HEK293 (cell line): ENCODE measurements at regions not wholly inside any gene's neighbourhood (a gene's known extent, or its start where the extent isn't known, plus 50 kb on each side); places are given as distances from the start of the nearest gene placed in this dataset.

Source experiments
- CTCF ChIA-PET: fragments of 350-600 bp; formaldehyde crosslinking; extraction: SDS; loops from one replicate; lab custom pipeline; 2021; ENCODE audit warnings: antibody characterized with exemption; lab: Yijun Ruan, JAX
- POLR2A ChIA-PET: fragments of 300-600 bp; formaldehyde crosslinking; extraction: SDS; loops from one replicate; lab custom pipeline; 2020; ENCODE audit warnings: antibody characterized with exemption, inconsistent platforms; lab: Yijun Ruan, JAX
- H3K27ac ChIP-seq: fragments of 200-500 bp; sonication (Bioruptor generic); 2 replicates; pipeline ENCODE4 v1.5.1; 2014; ENCODE audit warnings: low read depth, low read length, control low read depth, inconsistent platforms; ENCODE audit errors: extremely low read depth
- H3K36me3 ChIP-seq, 2 experiments: fragments of 200-500 bp in 1 of 2; sonication (Bioruptor generic) in 1 of 2; 1 replicate in 1 of 2; 2 replicates in 1 of 2; pipeline ENCODE4 v1.5.1; 2014 to 2017; ENCODE audit warnings: inconsistent platforms in 2 of 2, low read length in 2 of 2; ENCODE audit not compliant: control insufficient read depth in 2 of 2, insufficient read depth in 1 of 2
- H3K4me1 ChIP-seq: fragments of 200-500 bp; sonication (Bioruptor generic); 2 replicates; pipeline ENCODE4 v1.5.1; 2014; ENCODE audit warnings: mild to moderate bottlenecking, low read length, inconsistent platforms; ENCODE audit not compliant: control insufficient read depth, insufficient read depth
- H3K4me3 ChIP-seq: 2 replicates; pipeline ENCODE4 v1.5.1; 2011; ENCODE audit warnings: low read depth, mild to moderate bottlenecking, control low read depth, low read length, moderate library complexity
- H3K9me3 ChIP-seq: fragments of 200-500 bp; sonication (Bioruptor generic); 2 replicates; pipeline ENCODE4 v1.5.1; 2014; ENCODE audit warnings: low read depth, low read length, inconsistent platforms; ENCODE audit not compliant: control insufficient read depth, insufficient read depth
- GLIS2 ChIP-seq: fragments of 450-650 bp; formaldehyde crosslinking; IDR thresholded peaks from 2 replicates; pipeline ENCODE4 v1.5.1; 2016; ENCODE audit warnings: missing biosample characterization, missing genetic modification characterization
- KLF1 ChIP-seq: fragments of 450-650 bp; formaldehyde crosslinking; IDR thresholded peaks from 2 replicates; pipeline ENCODE4 v1.5.1; 2016; ENCODE audit warnings: missing biosample characterization, missing genetic modification characterization
- KLF8 ChIP-seq: fragments of 450-650 bp; formaldehyde crosslinking; IDR thresholded peaks from 2 replicates; pipeline ENCODE4 v1.5.1; 2016; ENCODE audit warnings: missing biosample characterization, missing genetic modification characterization
- REPIN1 ChIP-seq: fragments of 450-650 bp; formaldehyde crosslinking; IDR thresholded peaks from 2 replicates; pipeline ENCODE4 v1.5.1; 2017; ENCODE audit warnings: missing biosample characterization, missing genetic modification characterization, low read depth
- SP3 ChIP-seq: fragments of 450-650 bp; formaldehyde crosslinking; IDR thresholded peaks from 2 replicates; pipeline ENCODE4 v1.5.1; 2016; ENCODE audit warnings: missing biosample characterization, missing genetic modification characterization
- TRIM28 ChIP-seq: IDR thresholded peaks from 2 replicates; pipeline ENCODE4 v1.6.1; 2011; ENCODE audit warnings: low read length, control low read depth, borderline replicate concordance
- ZBTB17 ChIP-seq: fragments of 450-650 bp; formaldehyde crosslinking; IDR thresholded peaks from 2 replicates; pipeline ENCODE4 v1.5.1; 2016; ENCODE audit warnings: missing biosample characterization, missing genetic modification characterization
- ZNF266 ChIP-seq: fragments of 450-650 bp; formaldehyde crosslinking; IDR thresholded peaks from 2 replicates; pipeline ENCODE4 v1.5.1; 2016; ENCODE audit warnings: missing biosample characterization, missing genetic modification characterization, low read depth
- ZNF530 ChIP-seq: fragments of 450-650 bp; formaldehyde crosslinking; IDR thresholded peaks from 2 replicates; pipeline ENCODE4 v1.5.1; 2016; ENCODE audit warnings: low read depth, missing biosample characterization, missing genetic modification characterization
- ZNF544 ChIP-seq: fragments of 450-650 bp; formaldehyde crosslinking; IDR thresholded peaks from 2 replicates; pipeline ENCODE4 v1.5.0; 2017; ENCODE audit warnings: missing biosample characterization, missing genetic modification characterization
- ZNF549 ChIP-seq: fragments of 450-650 bp; IDR thresholded peaks from 2 replicates; pipeline ENCODE4 v1.5.1; 2018; ENCODE audit warnings: missing biosample characterization, missing genetic modification characterization, mild to moderate bottlenecking, inconsistent platforms, moderate library complexity
- ZNF677 ChIP-seq: fragments of 450-650 bp; IDR thresholded peaks from 2 replicates; pipeline ENCODE4 v1.5.0; 2018; ENCODE audit warnings: missing biosample characterization, mild to moderate bottlenecking, missing genetic modification characterization, moderate library complexity
- TF ChIP-seq, protein P1 (sequence below): fragments of 450-650 bp; formaldehyde crosslinking; IDR thresholded peaks from 2 replicates; pipeline ENCODE4 v1.5.1; 2017; ENCODE audit warnings: missing biosample characterization, missing genetic modification characterization
- TF ChIP-seq, protein P2 (sequence below): fragments of 450-650 bp; IDR thresholded peaks from 2 replicates; pipeline ENCODE4 v1.5.1; 2018; ENCODE audit warnings: missing biosample characterization, mild to moderate bottlenecking, missing genetic modification characterization
- TF ChIP-seq, protein P3 (sequence below): fragments of 450-650 bp; formaldehyde crosslinking; IDR thresholded peaks from 2 replicates; pipeline ENCODE4 v1.5.1; 2016; ENCODE audit warnings: missing biosample characterization, missing genetic modification characterization
- TF ChIP-seq, protein P4 (sequence below): fragments of 450-650 bp; formaldehyde crosslinking; IDR thresholded peaks from 2 replicates; pipeline ENCODE4 v1.5.1; 2016; ENCODE audit warnings: missing biosample characterization, missing genetic modification characterization

DNA sequence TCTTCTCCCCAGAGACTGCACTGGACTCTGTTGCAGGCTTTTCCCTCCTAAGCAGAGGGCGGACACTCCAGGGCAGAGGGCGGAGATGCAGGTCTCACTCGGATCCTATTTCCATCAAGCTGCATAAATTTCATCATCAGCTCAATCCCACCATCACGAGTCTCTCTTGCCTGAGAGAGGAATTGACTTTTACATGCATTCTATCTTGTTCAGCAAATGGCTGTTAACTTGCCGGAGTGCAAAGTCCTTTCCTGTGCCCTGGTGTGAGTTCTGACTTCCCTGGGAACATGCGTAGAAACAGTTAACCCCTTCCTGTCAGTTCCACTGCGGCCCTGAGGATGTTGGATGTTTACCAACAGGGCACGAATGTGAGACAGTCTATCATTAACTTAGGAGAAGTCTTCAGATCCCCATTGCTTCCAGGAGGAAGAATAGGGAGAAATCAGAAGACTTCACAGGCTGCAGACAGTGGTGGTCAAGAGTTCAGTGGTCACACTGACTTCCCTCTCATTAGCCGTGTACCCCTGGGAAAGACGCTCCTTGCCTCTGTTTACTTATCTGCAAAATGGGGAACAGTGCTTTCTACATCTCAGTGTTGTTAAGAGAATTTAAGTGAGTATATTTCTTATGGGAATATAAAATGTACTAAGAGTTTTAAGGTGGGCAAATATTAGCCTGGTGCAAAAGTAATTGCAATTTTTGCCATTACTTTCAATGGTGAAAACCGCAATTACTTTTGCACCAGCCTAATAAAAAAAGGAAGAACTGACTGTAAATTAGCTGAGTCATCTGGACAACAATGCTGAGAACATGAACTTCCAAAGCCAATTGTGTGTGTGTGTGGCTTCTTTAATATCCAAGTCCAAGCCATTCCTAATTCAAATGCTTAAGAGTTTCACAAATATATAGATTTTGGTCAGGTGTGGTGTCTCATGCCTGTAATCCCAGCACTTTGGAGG is 248.0 kb downstream of the DRD1 start:
- POLR2A ChIA-PET, result no interaction called here
- Histone ChIP-seq H3K9me3 (no peaks in the 10 kb centered on the region; the same call in 1 of the 2 replicates), H3K27ac (no peak overlapping the region), H3K36me3 (no peaks in the 10 kb centered on the region), H3K4me3 (no peak overlapping the region), H3K4me1 (peaks cover 3% of the 10 kb centered on the region; the same call in 1 of the 2 replicates)
- CTCF ChIA-PET, result interaction anchor here (0.8 kb wide), 1 partner anchor 8 kb away, joined by 3 read pairs; no protein-coding TSS in a partner anchor
- TF ChIP-seq KLF1 (tag by site-specific recombination) (0 out of 2 replicates have a peak, but pooled peaks have one; percentile 23), ZNF266 (tag by site-specific recombination) (no peak), GLIS2 (tag by site-specific recombination) (no peak), TRIM28 (peak; percentile 67; the same call in 1 of the 2 replicates), ZNF530 (no peak), ZBTB17 (tag by site-specific recombination) (peak; percentile 61), SP3 (tag by site-specific recombination) (0 out of 2 replicates have a peak, but pooled peaks have one; percentile 14)
- TF ChIP-seq, protein P1, sequence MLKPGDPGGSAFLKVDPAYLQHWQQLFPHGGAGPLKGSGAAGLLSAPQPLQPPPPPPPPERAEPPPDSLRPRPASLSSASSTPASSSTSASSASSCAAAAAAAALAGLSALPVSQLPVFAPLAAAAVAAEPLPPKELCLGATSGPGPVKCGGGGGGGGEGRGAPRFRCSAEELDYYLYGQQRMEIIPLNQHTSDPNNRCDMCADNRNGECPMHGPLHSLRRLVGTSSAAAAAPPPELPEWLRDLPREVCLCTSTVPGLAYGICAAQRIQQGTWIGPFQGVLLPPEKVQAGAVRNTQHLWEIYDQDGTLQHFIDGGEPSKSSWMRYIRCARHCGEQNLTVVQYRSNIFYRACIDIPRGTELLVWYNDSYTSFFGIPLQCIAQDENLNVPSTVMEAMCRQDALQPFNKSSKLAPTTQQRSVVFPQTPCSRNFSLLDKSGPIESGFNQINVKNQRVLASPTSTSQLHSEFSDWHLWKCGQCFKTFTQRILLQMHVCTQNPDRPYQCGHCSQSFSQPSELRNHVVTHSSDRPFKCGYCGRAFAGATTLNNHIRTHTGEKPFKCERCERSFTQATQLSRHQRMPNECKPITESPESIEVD, result no peak
- TF ChIP-seq, protein P2, sequence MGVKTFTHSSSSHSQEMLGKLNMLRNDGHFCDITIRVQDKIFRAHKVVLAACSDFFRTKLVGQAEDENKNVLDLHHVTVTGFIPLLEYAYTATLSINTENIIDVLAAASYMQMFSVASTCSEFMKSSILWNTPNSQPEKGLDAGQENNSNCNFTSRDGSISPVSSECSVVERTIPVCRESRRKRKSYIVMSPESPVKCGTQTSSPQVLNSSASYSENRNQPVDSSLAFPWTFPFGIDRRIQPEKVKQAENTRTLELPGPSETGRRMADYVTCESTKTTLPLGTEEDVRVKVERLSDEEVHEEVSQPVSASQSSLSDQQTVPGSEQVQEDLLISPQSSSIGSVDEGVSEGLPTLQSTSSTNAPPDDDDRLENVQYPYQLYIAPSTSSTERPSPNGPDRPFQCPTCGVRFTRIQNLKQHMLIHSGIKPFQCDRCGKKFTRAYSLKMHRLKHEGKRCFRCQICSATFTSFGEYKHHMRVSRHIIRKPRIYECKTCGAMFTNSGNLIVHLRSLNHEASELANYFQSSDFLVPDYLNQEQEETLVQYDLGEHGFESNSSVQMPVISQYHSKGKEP (tag by site-specific recombination), result peak; percentile 35; the same call in 1 of the 2 replicates

DNA sequence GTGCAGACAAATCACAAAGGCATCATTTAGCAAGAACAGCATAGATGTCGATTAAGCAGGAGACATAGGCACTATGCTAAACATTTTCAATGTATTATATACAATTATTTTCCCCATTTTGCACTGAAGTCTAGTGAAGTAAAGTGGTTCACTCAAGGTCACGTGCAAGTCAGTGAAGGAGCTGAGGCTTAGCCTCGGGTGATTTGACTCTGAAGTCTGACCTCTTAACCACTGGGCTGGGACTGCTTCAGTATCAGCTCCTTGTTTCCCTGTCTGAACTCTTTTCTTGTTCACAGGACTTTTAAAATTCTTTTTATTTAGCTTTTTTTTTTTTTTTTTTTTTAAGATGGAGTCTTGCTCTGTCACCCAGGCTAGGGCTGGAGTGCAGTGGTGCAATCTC is 262.7 kb downstream of the DRD1 start:
- POLR2A ChIA-PET, result no interaction called here
- no peaks in the 10 kb centered on the region for H3K9me3 ChIP-seq
- H3K36me3 ChIP-seq, result no peaks in the 10 kb centered on the region
- CTCF ChIA-PET, result no interaction called here
- H3K27ac ChIP-seq, result no peak overlapping the region
- H3K4me3 ChIP-seq, result no peak overlapping the region
- no peaks in the 10 kb centered on the region for H3K4me1 ChIP-seq
- TF ChIP-seq ZNF677 (tag by site-specific recombination), result no peak
- TF ChIP-seq, protein P3, sequence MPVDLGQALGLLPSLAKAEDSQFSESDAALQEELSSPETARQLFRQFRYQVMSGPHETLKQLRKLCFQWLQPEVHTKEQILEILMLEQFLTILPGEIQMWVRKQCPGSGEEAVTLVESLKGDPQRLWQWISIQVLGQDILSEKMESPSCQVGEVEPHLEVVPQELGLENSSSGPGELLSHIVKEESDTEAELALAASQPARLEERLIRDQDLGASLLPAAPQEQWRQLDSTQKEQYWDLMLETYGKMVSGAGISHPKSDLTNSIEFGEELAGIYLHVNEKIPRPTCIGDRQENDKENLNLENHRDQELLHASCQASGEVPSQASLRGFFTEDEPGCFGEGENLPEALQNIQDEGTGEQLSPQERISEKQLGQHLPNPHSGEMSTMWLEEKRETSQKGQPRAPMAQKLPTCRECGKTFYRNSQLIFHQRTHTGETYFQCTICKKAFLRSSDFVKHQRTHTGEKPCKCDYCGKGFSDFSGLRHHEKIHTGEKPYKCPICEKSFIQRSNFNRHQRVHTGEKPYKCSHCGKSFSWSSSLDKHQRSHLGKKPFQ (tag by site-specific recombination), result no peak
- no peak for TF ChIP-seq REPIN1
- TF ChIP-seq, protein P4, sequence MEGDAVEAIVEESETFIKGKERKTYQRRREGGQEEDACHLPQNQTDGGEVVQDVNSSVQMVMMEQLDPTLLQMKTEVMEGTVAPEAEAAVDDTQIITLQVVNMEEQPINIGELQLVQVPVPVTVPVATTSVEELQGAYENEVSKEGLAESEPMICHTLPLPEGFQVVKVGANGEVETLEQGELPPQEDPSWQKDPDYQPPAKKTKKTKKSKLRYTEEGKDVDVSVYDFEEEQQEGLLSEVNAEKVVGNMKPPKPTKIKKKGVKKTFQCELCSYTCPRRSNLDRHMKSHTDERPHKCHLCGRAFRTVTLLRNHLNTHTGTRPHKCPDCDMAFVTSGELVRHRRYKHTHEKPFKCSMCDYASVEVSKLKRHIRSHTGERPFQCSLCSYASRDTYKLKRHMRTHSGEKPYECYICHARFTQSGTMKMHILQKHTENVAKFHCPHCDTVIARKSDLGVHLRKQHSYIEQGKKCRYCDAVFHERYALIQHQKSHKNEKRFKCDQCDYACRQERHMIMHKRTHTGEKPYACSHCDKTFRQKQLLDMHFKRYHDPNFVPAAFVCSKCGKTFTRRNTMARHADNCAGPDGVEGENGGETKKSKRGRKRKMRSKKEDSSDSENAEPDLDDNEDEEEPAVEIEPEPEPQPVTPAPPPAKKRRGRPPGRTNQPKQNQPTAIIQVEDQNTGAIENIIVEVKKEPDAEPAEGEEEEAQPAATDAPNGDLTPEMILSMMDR, result no peak
- TF ChIP-seq ZNF544 (tag by site-specific recombination), result no peak
- no peak for TF ChIP-seq ZNF549 (tag by site-specific recombination)
- no peak for TF ChIP-seq KLF8 (tag by site-specific recombination)
